SK-N-SH (cell line): ENCODE measurements at regions not wholly inside any gene's neighbourhood (a gene's known extent, or its start where the extent isn't known, plus 50 kb on each side); places are given as distances from the start of the nearest gene placed in this dataset.
A peak's percentile ranks its signal among the peaks of the same experiment; 100 is the strongest.

Source experiments
- CTCF ChIA-PET: fragments of 300-600, 350-600 bp; formaldehyde crosslinking; extraction: SDS; loops from one replicate; lab custom pipeline; 2021; lab: Yijun Ruan, JAX
- POLR2A ChIA-PET: fragments of 350-600 bp; sonication (Branson Sonifier 250); formaldehyde crosslinking; extraction: SDS; loops from one replicate; lab custom pipeline; 2020; ENCODE audit warnings: antibody characterized with exemption, inconsistent platforms; lab: Yijun Ruan, JAX
- DNase-seq: peaks from one replicate; pipeline ENCODE4 v3.0.0; 2012
- H2AFZ ChIP-seq: fragments of 200-600 bp; sonication (generic); 2 replicates; pipeline ENCODE4 v1.8.1; 2016; ENCODE audit warnings: antibody characterized with exemption, mild to moderate bottlenecking, low read depth
- H3F3A ChIP-seq: fragments of 200-600 bp; sonication (generic); replicated peaks from 2 replicates; pipeline ENCODE3; 2016; ENCODE audit warnings: antibody characterized with exemption, mild to moderate bottlenecking; ENCODE audit not compliant: insufficient read depth
- H3K27ac ChIP-seq, 2 experiments: fragments of 200-500 bp in 1 of 2; fragments of 200-600 bp in 1 of 2; sonication (Bioruptor generic) in 1 of 2; sonication (generic), shearing (Covaris generic) in 1 of 2; 2 replicates each; pipeline versions ENCODE4 v1.5.1 to v1.6.1; 2014 to 2016; ENCODE audit warnings: low read depth in 2 of 2, inconsistent platforms in 1 of 2, low read length in 1 of 2, mild to moderate bottlenecking in 1 of 2, mixed read lengths in 1 of 2
- H3K27me3 ChIP-seq: fragments of 200-600 bp; sonication (generic), shearing (Covaris generic); 2 replicates; pipeline ENCODE4 v1.6.1; 2016; ENCODE audit warnings: mixed run types; ENCODE audit not compliant: insufficient read depth
- H3K36me3 ChIP-seq, 2 experiments: fragments of 200-500 bp in 1 of 2; fragments of 200-600 bp in 1 of 2; sonication (Bioruptor generic) in 1 of 2; sonication (generic) in 1 of 2; replicated peaks in 1 of 2; 2 replicates each; pipeline versions ENCODE3 to v1.5.1; 2014 to 2016; ENCODE audit warnings: low read length in 1 of 2, mild to moderate bottlenecking in 1 of 2; ENCODE audit not compliant: insufficient read depth in 2 of 2, control insufficient read depth in 1 of 2
- H3K4me1 ChIP-seq, 2 experiments: fragments of 200-500 bp in 1 of 2; fragments of 200-600 bp in 1 of 2; sonication (Bioruptor generic) in 1 of 2; sonication (generic), shearing (Covaris generic) in 1 of 2; 2 replicates each; pipeline versions ENCODE4 v1.5.1 to v1.6.1; 2014 to 2016; ENCODE audit warnings: low read depth in 1 of 2, low read length in 1 of 2, mixed run types in 1 of 2; ENCODE audit not compliant: insufficient read depth in 2 of 2, control insufficient read depth in 1 of 2
- H3K4me2 ChIP-seq: fragments of 200-600 bp; sonication (generic), shearing (Covaris generic); 2 replicates; pipeline ENCODE4 v1.6.1; 2017; ENCODE audit warnings: mixed run types
- H3K4me3 ChIP-seq, 2 experiments: fragments of 200-500 bp in 1 of 2; fragments of 200-600 bp in 1 of 2; sonication (Bioruptor generic) in 1 of 2; sonication (generic), shearing (Covaris generic) in 1 of 2; 2 replicates each; pipeline versions ENCODE4 v1.5.1 to v1.8.1; 2014 to 2016; ENCODE audit warnings: low read depth in 2 of 2, inconsistent platforms in 1 of 2, low read length in 1 of 2, mild to moderate bottlenecking in 1 of 2, mixed read lengths in 1 of 2, moderate library complexity in 1 of 2
- H3K79me2 ChIP-seq: fragments of 200-600 bp; sonication (generic); 2 replicates; pipeline ENCODE4 v1.8.1; 2017; ENCODE audit warnings: mild to moderate bottlenecking; ENCODE audit not compliant: insufficient read depth
- H3K9ac ChIP-seq: fragments of 200-600 bp; sonication (generic); 2 replicates; pipeline ENCODE4 v1.6.1; 2017; ENCODE audit warnings: mixed run types
- H3K9me2 ChIP-seq: fragments of 200-600 bp; sonication (generic); 2 replicates; pipeline ENCODE4 v1.6.1; 2017; ENCODE audit warnings: mixed run types
- H3K9me3 ChIP-seq: fragments of 200-600 bp; sonication (generic); 2 replicates; pipeline ENCODE4 v1.6.1; 2017; ENCODE audit warnings: mixed run types, mild to moderate bottlenecking, moderate library complexity
- H4K20me1 ChIP-seq: fragments of 200-600 bp; sonication (generic); 2 replicates; pipeline ENCODE4 v1.6.1; 2017; ENCODE audit warnings: mild to moderate bottlenecking, mixed run types; ENCODE audit not compliant: insufficient read depth
- CHD2 ChIP-seq: fragments of 150-350 bp; IDR thresholded peaks from 2 replicates; pipeline ENCODE4 v1.6.1; 2018; ENCODE audit warnings: low read length; ENCODE audit not compliant: partially characterized antibody
- EP300 ChIP-seq, 2 experiments: IDR thresholded peaks; 2 replicates each; pipeline versions ENCODE4 v1.4.0 to v1.6.1; 2012; ENCODE audit warnings: borderline replicate concordance in 1 of 2, low read depth in 1 of 2, low read length in 1 of 2
- EZH2phosphoT487 ChIP-seq: fragments of 200-600 bp; sonication (generic); IDR thresholded peaks from 2 replicates; pipeline ENCODE4 v1.6.1; 2017; ENCODE audit warnings: low read depth, mixed run types, mild to moderate bottlenecking, antibody characterized with exemption, moderate library complexity, borderline replicate concordance
- FOSL2 ChIP-seq: IDR thresholded peaks from 2 replicates; pipeline ENCODE4 v1.4.0; 2012; ENCODE audit warnings: low read depth, mild to moderate bottlenecking, moderate library complexity, borderline replicate concordance
- FOXJ3 ChIP-seq: sonication (generic); formaldehyde crosslinking; IDR thresholded peaks from 2 replicates; pipeline ENCODE4 v1.5.1; 2020; ENCODE audit warnings: mild to moderate bottlenecking, missing genetic modification reagents
- GABPA ChIP-seq: IDR thresholded peaks from 2 replicates; pipeline ENCODE4 v1.4.0; 2012; ENCODE audit warnings: low read depth, mild to moderate bottlenecking
- GATA2 ChIP-seq: sonication (generic); formaldehyde crosslinking; IDR thresholded peaks from 2 replicates; pipeline ENCODE4 v1.5.0; 2020; ENCODE audit warnings: mild to moderate bottlenecking, missing genetic modification reagents
- JUND ChIP-seq: IDR thresholded peaks from 2 replicates; pipeline ENCODE4 v1.4.0; 2012
- MEF2A ChIP-seq: IDR thresholded peaks from 2 replicates; pipeline ENCODE4 v1.4.0; 2012; ENCODE audit warnings: low read depth, borderline replicate concordance
- NFIC ChIP-seq: IDR thresholded peaks from 2 replicates; pipeline ENCODE4 v1.4.0; 2012; ENCODE audit warnings: borderline replicate concordance
- RCOR1 ChIP-seq: fragments of 150-350 bp; IDR thresholded peaks from 2 replicates; pipeline ENCODE4 v1.6.1; 2017; ENCODE audit warnings: antibody characterized with exemption, low read length
- SMC3 ChIP-seq: IDR thresholded peaks from 2 replicates; pipeline ENCODE4 v1.6.1; 2012; ENCODE audit warnings: low read depth, low read length, improper control_type of control experiment
- TAF1 ChIP-seq: IDR thresholded peaks from 2 replicates; pipeline ENCODE4 v1.6.1; 2012; ENCODE audit warnings: low read depth, mild to moderate bottlenecking, low read length, moderate library complexity, borderline replicate concordance
- TCF12 ChIP-seq: IDR thresholded peaks from 2 replicates; pipeline ENCODE4 v1.4.0; 2012
- YY1 ChIP-seq: IDR thresholded peaks from 2 replicates; pipeline ENCODE4 v1.4.0; 2012; ENCODE audit warnings: low read depth, mild to moderate bottlenecking
- WGBS: methylation state at CpG from one replicate; pipeline ENCODE4 v1.1.6; 2017; ENCODE audit warnings: low lambda C conversion rate; 5-methylcytosine and 5-hydroxymethylcytosine counted together
- TF ChIP-seq, protein P1 (sequence below): fragments of 150-350 bp; IDR thresholded peaks from 2 replicates; pipeline ENCODE4 v1.6.1; 2017; ENCODE audit warnings: antibody characterized with exemption, low read length, low read depth, borderline replicate concordance
- TF ChIP-seq, protein P2 (sequence below): IDR thresholded peaks from 2 replicates; pipeline ENCODE4 v1.4.0; 2012; ENCODE audit warnings: low read depth, borderline replicate concordance
- TF ChIP-seq, protein P3 (sequence below): fragments of 150-350 bp; IDR thresholded peaks from 2 replicates; pipeline ENCODE4 v1.6.1; 2016; ENCODE audit warnings: mild to moderate bottlenecking, low read depth, low read length

DNA sequence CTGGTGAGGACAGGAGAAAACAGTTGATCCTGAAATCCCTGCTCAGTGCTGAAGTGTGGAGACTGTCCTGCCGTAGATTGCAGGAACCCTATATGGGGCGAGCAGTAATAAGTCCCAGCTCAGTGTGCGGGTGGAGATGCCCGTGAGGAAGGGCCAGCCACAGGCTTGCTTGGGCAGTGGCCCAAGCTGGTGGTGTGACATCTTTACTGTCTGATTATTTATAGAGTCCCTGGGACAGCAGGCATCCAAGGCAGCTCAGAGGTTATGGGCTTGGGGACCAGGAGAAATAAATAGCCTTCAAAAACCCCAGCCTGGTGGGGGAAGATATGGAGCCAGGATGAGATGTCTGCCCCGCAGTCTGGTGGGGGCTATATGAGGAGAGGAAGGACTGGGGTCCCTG, 170.7 kb upstream of the POU3F1 start (continued):
- no peak for TF ChIP-seq TAF1
- TF ChIP-seq SMC3: no peak
- TF ChIP-seq TCF12: no peak
- TF ChIP-seq, protein P1, sequence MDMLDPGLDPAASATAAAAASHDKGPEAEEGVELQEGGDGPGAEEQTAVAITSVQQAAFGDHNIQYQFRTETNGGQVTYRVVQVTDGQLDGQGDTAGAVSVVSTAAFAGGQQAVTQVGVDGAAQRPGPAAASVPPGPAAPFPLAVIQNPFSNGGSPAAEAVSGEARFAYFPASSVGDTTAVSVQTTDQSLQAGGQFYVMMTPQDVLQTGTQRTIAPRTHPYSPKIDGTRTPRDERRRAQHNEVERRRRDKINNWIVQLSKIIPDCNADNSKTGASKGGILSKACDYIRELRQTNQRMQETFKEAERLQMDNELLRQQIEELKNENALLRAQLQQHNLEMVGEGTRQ: no peak
- TF ChIP-seq, protein P2, sequence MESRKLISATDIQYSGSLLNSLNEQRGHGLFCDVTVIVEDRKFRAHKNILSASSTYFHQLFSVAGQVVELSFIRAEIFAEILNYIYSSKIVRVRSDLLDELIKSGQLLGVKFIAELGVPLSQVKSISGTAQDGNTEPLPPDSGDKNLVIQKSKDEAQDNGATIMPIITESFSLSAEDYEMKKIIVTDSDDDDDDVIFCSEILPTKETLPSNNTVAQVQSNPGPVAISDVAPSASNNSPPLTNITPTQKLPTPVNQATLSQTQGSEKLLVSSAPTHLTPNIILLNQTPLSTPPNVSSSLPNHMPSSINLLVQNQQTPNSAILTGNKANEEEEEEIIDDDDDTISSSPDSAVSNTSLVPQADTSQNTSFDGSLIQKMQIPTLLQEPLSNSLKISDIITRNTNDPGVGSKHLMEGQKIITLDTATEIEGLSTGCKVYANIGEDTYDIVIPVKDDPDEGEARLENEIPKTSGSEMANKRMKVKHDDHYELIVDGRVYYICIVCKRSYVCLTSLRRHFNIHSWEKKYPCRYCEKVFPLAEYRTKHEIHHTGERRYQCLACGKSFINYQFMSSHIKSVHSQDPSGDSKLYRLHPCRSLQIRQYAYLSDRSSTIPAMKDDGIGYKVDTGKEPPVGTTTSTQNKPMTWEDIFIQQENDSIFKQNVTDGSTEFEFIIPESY: no peak
- no peak for TF ChIP-seq EZH2phosphoT487
- no peak for TF ChIP-seq RCOR1

DNA sequence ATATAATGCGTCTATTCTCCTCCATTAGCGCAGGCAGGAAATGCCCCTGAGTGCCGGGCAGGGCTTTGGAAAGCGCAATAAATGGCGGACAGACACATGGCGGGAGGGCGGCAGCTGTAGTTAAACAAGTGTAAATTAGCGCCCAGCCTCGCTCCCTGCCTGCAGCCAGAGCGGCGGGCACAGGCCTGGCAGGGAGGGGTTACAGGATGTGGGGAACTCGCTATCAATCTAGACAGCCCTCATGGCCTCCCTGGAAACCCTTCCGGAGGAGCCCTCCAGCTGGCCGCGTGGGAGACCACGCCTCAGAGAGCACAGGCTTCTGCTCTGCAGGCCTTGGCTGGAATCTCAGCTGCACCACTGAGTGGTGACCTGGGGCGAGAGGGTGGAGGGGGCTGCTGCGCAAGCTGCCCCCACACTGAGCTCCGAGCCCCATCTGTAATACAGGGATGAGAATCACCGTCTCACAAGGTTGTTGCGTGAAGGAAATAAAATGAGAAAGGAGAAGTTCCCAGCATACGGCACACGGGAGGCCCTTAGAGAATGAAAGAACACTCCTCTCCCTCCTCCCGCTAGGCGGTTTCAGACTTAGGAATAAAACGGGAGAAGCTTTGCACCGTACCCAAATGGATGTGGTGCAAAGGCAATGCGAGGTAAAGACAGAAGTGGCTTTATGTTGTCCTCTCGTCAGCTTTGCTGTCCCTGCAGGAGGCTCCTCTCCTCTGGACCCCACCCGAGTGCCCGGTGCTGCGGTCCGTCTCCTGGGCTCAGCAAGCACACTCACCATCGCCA, 167.2 kb upstream of the POU3F1 start:
- 41% methylated on average over 26 of the region's 34 CpGs for WGBS
- Histone ChIP-seq H2AFZ (no peak overlapping the region), H3K4me2 (no peak overlapping the region), H3K27me3 (peaks cover 7% of the 10 kb centered on the region; the same call in 1 of the 2 replicates), H3K9me3 (no peaks in the 10 kb centered on the region), H4K20me1 (no peaks in the 10 kb centered on the region), H3K36me3 (no peaks in the 10 kb centered on the region), H3K79me2 (no peaks in the 10 kb centered on the region), H3K27ac (no peak overlapping the region), H3K9me2 (no peaks in the 10 kb centered on the region), H3K9ac (no peak overlapping the region), H3K4me1 (no peaks in the 10 kb centered on the region), H3K4me3 (no peak overlapping the region), H3F3A (no peaks in the 10 kb centered on the region)
- DNase-seq: peak; percentile 44
- CTCF ChIA-PET: no interaction called here
- TF ChIP-seq JUND (no peak), EZH2phosphoT487 (no peak)
- TF ChIP-seq, protein P3, sequence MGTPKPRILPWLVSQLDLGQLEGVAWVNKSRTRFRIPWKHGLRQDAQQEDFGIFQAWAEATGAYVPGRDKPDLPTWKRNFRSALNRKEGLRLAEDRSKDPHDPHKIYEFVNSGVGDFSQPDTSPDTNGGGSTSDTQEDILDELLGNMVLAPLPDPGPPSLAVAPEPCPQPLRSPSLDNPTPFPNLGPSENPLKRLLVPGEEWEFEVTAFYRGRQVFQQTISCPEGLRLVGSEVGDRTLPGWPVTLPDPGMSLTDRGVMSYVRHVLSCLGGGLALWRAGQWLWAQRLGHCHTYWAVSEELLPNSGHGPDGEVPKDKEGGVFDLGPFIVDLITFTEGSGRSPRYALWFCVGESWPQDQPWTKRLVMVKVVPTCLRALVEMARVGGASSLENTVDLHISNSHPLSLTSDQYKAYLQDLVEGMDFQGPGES: no peak
- POLR2A ChIA-PET: no interaction called here

DNA sequence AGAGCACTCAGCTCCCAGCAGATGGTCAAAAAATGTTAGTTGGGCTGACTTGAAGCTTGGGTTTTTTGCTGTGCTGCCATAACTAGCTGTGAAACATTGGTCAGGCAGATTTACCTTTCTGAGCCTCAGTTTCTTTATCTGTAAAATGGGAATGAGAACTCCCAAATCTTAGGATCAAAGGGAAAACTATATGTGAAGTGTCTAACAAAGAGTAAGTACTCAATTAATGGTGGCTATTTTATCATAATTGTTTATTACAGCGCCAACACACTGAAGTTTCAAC, 164.2 kb upstream of the POU3F1 start:
- Histone ChIP-seq H3F3A (no peaks in the 10 kb centered on the region), H4K20me1 (no peaks in the 10 kb centered on the region), H3K9me3 (no peaks in the 10 kb centered on the region), H3K4me1 (no peaks in the 10 kb centered on the region), H3K4me2 (no peak overlapping the region), H3K4me3 (no peak overlapping the region), H3K9me2 (no peaks in the 10 kb centered on the region), H3K79me2 (no peaks in the 10 kb centered on the region), H3K36me3 (no peaks in the 10 kb centered on the region), H2AFZ (no peak overlapping the region), H3K27ac (no peak overlapping the region), H3K27me3 (no peaks in the 10 kb centered on the region; the same call in none of the 2 replicates), H3K9ac (no peak overlapping the region)
- TF ChIP-seq MEF2A (no peak), GABPA (no peak), CHD2 (no peak), TAF1 (no peak), EP300 (IDR thresholded peaks at IDR 0.05; ENCODE audit: borderline replicate concordance in 1 of 2, low read depth in 1 of 2, low read length in 1 of 2) (no peak), FOXJ3 (CRISPR knock-in tag) (no peak), NFIC (no peak), YY1 (no peak), FOSL2 (no peak), GATA2 (no peak)
- TF ChIP-seq, protein P2: no peak
- WGBS: 67% methylated on average over 1 of the region's 1 CpG
- ChIA-PET CTCF (no interaction called here), POLR2A (no interaction called here)
- no peak for DNase-seq
